ENCODE measurements at regions not wholly inside any gene's neighbourhood (a gene's known extent, or its start where the extent isn't known, plus 50 kb on each side); places are given as distances from the start of the nearest gene placed in this dataset.

- TF ChIP-seq CTCF (IDR thresholded peaks at IDR 0.05; ENCODE audit: borderline replicate concordance, control extremely low read depth, extremely low read depth, insufficient read depth, missing control alignments), result no peak
- no peak for DNase-seq (ENCODE audit: low spot score)
- in situ Hi-C loops (cut with MboI; ENCODE audit: low sequenced_read_pairs, unreplicated experiment), result no loop called here
Measured at GRCh38 chr2:4965556-4966320, 726.4 kb upstream of the SOX11 start.

- in situ Hi-C loops (cut with MboI; ENCODE audit: low sequenced_read_pairs, unreplicated experiment), result no loop called here
- no peak for TF ChIP-seq CTCF (IDR thresholded peaks at IDR 0.05; ENCODE audit: borderline replicate concordance, control extremely low read depth, extremely low read depth, insufficient read depth, missing control alignments)
- DNase-seq (ENCODE audit: low spot score), result no peak
Measured at GRCh38 chr2:4967206-4967605, 725.0 kb upstream of the SOX11 start.

- in situ Hi-C loops (cut with MboI; ENCODE audit: low sequenced_read_pairs, unreplicated experiment), result no loop called here
- TF ChIP-seq CTCF (IDR thresholded peaks at IDR 0.05; ENCODE audit: borderline replicate concordance, control extremely low read depth, extremely low read depth, insufficient read depth, missing control alignments), result no peak
- DNase-seq (ENCODE audit: low spot score), result no peak
Measured at GRCh38 chr2:4972472-4972871, 719.7 kb upstream of the SOX11 start.

GRCh38 chr2:4973354-4973753 is 718.8 kb upstream of the SOX11 start:
- in situ Hi-C loops (cut with MboI; ENCODE audit: low sequenced_read_pairs, unreplicated experiment), result no loop called here
- TF ChIP-seq CTCF (IDR thresholded peaks at IDR 0.05; ENCODE audit: borderline replicate concordance, control extremely low read depth, extremely low read depth, insufficient read depth, missing control alignments), result no peak

GRCh38 chr2:4973973-4974372 is 718.2 kb upstream of the SOX11 start:
- no peak for TF ChIP-seq CTCF (IDR thresholded peaks at IDR 0.05; ENCODE audit: borderline replicate concordance, control extremely low read depth, extremely low read depth, insufficient read depth, missing control alignments)
- in situ Hi-C loops (cut with MboI; ENCODE audit: low sequenced_read_pairs, unreplicated experiment), result no loop called here
- peak; percentile 24 for DNase-seq (ENCODE audit: low spot score)

More at GRCh38 chr2:4973354-4973753, 718.8 kb upstream of the SOX11 start:
- no peak for DNase-seq (ENCODE audit: low spot score)

GRCh38 chr2:4976407-4976806 is 715.8 kb upstream of the SOX11 start:
- TF ChIP-seq CTCF (IDR thresholded peaks at IDR 0.05; ENCODE audit: borderline replicate concordance, control extremely low read depth, extremely low read depth, insufficient read depth, missing control alignments), result no peak
- in situ Hi-C loops (cut with MboI; ENCODE audit: low sequenced_read_pairs, unreplicated experiment), result no loop called here

More at GRCh38 chr2:4976407-4976806, 715.8 kb upstream of the SOX11 start:
- no peak for DNase-seq (ENCODE audit: low spot score)
